ENCODE measurements at regions not wholly inside any gene's neighbourhood (a gene's known extent, or its start where the extent isn't known, plus 50 kb on each side); places are given as distances from the start of the nearest gene placed in this dataset.
A peak's percentile ranks its signal among the peaks of the same experiment; 100 is the strongest.
"Not testable (repeated sequence)": the region's sequence is repeated elsewhere in the genome, so short reads cannot be mapped to it uniquely, and the experiment has no call there.

DNA sequence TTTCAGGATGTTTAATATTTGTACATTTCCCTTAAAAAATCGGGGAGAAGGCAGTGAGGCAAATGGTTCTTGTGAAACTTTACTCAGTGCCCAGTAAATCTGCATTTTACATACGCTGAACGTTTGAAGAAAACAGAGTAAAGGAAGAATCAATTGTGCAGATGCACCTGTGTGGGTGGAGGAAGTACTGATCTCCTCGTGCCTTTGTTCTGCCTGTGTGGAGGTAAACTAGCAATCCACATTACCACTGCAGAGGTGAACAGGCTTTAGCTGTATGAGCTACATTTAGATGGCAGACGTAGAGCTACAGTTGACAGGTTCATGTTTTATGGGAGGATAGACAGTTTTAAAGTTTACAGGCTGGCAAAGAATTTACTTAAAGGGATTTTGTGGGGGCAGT, 62.7 kb upstream of the VIPR2 start:
- DNase-seq = no peak

DNA sequence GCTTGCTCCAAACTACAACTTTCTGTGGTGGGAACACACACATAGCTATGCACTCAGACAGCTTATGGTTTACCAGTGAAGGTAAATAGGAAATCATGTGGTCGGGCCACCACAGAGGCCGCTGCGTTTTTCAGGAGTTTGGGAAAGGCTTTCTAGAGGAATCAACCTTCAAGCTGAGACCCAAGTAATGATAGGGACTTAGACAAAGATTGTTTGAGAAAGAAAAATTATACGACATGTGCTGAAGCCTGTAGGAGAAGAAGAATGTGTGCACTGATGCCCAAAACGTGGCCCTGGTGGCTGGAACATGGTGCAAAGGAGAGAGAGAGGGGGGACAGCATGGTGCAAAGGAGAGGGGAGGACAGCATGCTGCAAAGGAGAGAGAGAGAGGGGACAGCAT, 61.2 kb upstream of the VIPR2 start:
- DNase-seq = no peak

DNA sequence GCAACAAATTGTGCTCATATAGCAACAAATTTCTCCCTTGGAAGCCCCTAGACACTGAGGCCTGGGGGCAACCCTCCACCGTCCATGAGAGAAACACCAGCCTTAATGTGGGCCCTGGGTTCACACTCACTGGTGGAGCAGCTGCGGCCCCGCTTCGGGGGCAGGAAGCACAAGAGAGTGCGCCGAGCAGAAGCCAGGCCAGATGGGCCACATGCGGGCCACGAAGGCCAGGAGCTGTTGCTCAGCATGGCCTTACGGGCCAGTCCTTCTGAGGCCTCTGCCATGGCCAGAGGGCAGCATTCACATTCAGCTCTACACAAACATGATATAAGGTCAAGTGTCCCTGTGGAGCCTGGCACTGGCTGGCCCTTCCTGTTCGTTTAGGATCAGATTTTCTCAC, 60.0 kb upstream of the VIPR2 start:
- DNase-seq = no peak

DNA sequence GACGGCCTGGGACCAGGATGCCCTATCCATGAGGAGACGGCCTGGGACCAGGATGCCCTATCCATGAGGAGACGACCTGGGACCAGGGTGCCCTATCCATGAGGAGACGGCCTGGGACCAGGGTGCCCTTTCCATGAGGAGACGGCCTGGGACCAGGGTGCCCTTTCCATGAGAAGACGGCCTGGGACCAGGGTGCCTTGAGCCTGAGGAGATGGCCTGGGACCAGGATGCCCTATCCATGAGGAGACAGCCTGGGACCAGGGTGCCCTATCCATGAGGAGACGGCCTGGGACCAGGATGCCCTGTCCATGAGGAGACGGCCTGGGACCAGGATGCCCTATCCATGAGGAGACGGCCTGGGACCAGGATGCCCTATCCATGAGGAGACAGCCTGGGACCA, 58.6 kb upstream of the VIPR2 start:
- DNase-seq = not testable (repeated sequence)

DNA sequence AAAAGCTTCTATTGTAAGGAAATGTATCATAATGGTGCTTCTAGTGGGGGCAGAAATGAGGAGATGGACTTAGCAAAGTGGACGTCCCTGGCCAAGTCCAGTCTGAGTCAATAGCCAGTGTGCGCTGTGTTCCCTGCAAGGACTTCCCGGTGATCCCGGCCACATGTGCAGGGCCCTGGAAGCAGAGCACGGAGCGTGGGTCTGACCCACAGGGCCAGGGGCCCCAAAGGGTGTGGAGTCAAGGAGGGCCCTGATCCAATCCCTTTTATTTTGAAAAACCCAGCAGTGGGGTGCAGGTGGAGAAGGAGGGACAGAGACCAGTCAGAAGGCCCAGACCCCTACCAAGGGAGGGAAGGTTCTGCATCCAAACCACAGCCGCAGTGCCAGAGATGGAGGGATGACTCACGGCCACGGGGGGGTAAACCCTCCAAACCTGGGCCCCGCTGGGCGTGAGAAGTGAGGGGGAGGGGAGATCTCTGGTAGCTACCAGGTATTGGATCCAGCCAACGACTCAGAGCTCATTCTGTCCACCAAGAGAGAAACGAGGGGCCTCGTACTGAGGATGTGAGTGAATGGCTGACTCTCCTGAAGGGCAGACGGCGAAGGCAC, 57.2 kb upstream of the VIPR2 start:
- no peak for DNase-seq

DNA sequence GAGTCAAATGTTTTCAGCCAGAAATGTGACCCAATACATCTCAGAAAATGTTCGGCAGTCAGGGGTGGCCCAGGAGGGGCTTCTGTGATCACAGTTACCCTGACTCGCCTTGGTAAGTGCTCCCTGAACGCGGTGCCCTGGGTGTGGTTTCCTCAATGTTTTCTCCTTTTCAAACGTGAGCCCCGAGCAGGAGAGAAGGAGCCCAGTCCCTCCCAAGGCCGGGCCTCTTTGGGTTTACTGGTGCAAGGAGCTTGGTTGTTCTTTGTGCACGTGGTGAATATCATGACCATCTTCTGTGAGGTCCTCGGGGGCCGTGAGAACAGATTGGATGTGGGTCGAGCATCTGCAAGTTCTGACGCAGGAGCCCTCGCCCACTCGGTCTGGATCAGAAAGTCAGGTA, 55.8 kb upstream of the VIPR2 start:
- no peak for DNase-seq

DNA sequence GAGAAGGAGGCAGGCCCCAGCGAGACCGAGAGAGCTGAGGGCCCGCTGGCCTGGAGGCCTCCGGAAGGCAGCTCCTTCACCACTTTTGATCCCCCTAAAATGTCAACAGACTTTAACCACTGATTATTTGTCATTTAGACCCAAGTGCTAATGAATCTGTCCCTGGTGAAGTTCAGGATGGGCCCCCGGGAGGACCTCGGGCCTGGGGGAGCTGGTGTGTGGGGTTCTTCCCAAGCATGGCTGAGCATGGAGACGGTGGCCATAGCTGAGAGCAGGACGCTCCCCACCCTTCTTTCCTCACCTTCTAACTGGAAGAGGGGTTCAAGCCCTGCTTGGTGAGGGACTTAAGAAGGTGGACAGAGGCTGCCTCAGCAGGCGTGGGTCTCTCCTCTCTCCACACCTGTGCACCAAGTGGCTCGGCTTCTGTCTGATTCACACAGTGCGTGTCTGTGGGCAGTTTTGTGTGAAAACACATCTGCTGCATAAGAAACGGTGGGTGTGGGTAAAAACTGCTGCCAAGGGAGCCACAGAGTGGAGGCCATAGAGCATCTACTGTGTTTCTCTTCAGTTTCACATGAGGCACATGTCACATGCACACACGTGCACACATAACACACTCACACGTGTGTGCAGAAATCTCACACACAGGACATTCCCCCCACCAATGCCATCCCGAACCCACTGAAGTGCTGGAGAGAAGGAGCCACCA, 53.5 kb upstream of the VIPR2 start:
- DNase-seq = peak in 1 of 2 donors; percentile 37

DNA sequence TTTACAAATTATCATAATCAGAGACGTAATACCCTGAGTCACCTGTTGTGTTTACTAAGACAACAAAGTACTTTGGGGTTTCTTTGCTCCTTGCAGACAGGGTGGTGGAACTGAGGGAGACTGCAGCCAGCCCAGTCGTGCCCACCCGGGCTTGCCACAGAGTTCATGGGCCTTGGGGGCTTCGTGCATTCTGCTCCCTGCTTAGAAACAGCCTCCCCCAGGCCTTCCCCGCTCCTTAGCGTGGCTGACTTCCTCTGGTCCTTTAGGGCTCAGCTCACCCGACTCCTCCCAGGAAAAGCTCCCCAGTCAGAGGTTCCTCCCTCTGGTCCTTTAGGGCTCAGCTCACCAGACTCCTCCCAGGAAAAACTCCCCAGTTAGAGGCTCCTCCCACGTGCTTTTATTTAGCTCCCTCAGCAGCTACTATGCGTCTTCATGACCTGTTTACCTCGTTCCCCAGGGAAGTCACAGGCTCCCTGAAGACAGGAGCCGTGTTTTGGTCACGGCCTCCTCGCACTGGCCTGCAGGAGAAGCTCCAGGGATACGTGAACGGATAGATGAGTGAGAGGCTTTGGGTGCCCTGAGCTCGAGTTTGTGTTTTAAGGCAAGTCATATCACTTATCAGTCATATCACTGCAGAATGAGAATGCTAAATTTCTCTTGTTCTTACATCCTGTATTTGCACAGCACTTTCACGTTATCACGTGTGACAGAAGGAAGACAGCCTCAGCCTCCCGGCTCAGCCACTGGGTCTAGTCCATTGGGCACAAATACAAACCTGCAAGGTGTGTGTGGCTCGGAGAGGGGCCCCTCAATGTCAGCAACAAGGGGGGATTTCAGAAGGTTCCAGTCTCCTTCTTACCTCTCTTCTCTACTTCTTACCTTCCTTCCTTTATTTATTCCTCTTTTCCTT, 52.7 kb upstream of the VIPR2 start:
- peak in 1 of 2 donors; percentile 59 for DNase-seq

DNA sequence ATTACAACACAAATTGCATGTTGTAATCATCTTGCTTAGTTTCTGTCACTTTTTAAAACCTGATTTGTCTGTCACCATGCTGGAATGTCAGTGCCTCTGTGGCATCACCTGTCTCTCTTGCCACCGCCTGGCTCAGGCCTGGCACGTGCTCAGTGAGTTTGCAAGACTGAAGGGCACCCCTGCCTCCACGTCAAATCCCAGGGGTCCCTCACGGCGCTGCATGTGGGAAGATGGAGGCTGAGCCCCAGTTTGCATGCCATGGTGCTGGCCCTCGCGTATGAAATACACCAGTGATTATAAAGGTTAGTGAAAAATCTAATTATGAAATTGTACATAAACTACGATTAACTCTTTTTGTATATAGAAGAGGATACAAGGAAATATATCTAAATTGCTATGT, 51.9 kb upstream of the VIPR2 start:
- DNase-seq = no peak

DNA sequence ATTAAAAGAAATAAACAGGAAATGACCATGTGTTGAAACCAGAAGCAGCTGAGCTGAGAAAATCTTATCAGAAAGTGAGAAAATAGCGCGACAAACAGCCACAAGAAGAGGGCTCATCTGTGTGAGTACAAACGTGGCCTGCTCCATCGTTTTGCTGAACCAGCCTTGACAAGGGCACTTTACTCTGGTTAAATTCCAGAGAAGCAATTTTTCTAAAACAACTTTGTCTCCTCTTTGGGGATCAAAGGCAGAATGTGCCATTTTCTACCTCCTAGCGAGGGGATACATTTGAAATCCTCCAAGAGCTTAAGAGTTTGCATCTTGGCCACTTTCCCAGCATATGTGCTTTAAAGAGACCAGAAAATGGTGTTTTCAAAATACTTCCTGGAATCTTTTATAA, 51.3 kb upstream of the VIPR2 start:
- peak in 1 of 2 donors; percentile 59 for DNase-seq

Measured in CD4-positive, alpha-beta T cell treated with Interleukin-4 for 1 hour (primary cell).